NT2/D1 (cell line): ENCODE measurements at regions not wholly inside any gene's neighbourhood (a gene's known extent, or its start where the extent isn't known, plus 50 kb on each side); places are given as distances from the start of the nearest gene placed in this dataset.

Experiments
- SUZ12 ChIP-seq: IDR thresholded peaks from 2 replicates; pipeline ENCODE4 v1.6.1; 2011; ENCODE audit not compliant: insufficient read length, insufficient read depth; ENCODE audit errors: extremely low read depth
- YY1 ChIP-seq: IDR thresholded peaks from 2 replicates; pipeline ENCODE4 v1.6.1; 2011; ENCODE audit not compliant: insufficient read length, insufficient read depth
- ZNF274 ChIP-seq: IDR thresholded peaks from 2 replicates; pipeline ENCODE4 v1.6.1; 2011; ENCODE audit warnings: mild to moderate bottlenecking, low read depth, low read length

GRCh38 chrX:139267851-139268250, 262.7 kb upstream of the F9 start:
- TF ChIP-seq SUZ12, result no peak
- TF ChIP-seq YY1, result no peak
- no peak for TF ChIP-seq ZNF274
